ENCODE measurements at regions not wholly inside any gene's neighbourhood (a gene's known extent, or its start where the extent isn't known, plus 50 kb on each side); places are given as distances from the start of the nearest gene placed in this dataset.

DNA sequence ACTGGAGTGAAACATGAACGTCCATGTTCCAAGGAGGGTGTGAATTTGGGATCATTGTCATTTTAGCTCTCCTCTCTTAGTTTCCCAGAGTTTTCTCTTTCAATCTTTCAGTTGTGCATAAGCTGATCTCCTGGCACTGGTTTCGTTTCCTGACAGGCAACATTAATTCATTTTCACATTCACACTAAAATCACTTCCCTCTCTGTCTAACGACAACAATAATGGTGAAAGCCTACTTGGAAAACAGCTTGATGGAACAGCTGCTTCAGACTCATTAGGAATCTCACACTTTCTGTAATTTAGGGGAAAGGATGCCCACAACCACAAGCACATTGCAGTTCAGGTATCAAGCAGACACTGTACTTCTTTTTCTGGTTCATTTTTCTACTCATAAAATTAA, 188.6 kb downstream of the TRIM36 start:
- TF ChIP-seq, protein P1, sequence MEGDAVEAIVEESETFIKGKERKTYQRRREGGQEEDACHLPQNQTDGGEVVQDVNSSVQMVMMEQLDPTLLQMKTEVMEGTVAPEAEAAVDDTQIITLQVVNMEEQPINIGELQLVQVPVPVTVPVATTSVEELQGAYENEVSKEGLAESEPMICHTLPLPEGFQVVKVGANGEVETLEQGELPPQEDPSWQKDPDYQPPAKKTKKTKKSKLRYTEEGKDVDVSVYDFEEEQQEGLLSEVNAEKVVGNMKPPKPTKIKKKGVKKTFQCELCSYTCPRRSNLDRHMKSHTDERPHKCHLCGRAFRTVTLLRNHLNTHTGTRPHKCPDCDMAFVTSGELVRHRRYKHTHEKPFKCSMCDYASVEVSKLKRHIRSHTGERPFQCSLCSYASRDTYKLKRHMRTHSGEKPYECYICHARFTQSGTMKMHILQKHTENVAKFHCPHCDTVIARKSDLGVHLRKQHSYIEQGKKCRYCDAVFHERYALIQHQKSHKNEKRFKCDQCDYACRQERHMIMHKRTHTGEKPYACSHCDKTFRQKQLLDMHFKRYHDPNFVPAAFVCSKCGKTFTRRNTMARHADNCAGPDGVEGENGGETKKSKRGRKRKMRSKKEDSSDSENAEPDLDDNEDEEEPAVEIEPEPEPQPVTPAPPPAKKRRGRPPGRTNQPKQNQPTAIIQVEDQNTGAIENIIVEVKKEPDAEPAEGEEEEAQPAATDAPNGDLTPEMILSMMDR (IDR thresholded peaks at IDR 0.05): no peak
- no peak for TF ChIP-seq POLR2A (IDR thresholded peaks at IDR 0.05)
